GM21515 (cell line): ENCODE measurements at regions not wholly inside any gene's neighbourhood (a gene's known extent, or its start where the extent isn't known, plus 50 kb on each side); places are given as distances from the start of the nearest gene placed in this dataset.
A peak's percentile ranks its signal among the peaks of the same experiment; 100 is the strongest.
"Not testable (repeated sequence)": the region's sequence is repeated elsewhere in the genome, so short reads cannot be mapped to it uniquely, and the experiment has no call there.

Experiments used
- ATAC-seq: cut with Tn5 transposase; IDR thresholded peaks from one replicate; pipeline ENCODE4 v1.9.1; 2021; ENCODE audit not compliant: unreplicated experiment

DNA sequence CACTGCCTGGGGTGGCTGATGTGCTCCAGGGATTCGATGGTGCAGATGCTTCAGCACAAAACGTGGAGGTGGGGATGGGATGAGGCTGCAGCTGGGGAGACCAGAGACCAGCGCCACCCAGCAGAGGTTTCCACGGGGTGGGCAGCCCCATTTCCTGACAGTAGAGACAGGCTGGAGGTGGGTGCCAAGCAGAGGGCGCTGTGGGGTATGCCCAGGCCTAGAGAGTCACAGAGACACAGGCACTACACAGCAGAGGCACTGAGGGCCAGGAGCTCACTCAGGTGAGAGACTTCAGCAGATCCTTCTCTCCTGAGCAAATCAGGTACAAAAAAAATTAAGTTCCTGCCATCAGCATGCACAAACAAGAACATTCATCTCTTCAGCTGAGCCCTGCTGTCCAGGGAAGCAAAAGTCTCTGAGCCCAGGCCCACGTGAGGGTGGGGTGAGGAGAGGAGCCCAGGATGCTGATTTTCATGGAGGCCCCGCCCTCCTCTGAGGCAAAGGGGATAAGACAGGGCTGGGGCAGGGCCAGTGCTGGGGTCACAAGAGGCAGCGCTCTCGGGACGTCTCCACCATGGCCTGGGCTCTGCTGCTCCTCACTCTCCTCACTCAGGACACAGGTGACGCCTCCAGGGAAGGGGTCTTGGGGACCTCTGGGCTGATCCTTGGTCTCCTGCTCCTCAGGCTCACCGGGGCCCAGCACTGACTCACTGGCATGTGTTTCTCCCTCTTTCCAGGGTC is 53.1 kb downstream of the GGTLC2 start:
- no peak for ATAC-seq

DNA sequence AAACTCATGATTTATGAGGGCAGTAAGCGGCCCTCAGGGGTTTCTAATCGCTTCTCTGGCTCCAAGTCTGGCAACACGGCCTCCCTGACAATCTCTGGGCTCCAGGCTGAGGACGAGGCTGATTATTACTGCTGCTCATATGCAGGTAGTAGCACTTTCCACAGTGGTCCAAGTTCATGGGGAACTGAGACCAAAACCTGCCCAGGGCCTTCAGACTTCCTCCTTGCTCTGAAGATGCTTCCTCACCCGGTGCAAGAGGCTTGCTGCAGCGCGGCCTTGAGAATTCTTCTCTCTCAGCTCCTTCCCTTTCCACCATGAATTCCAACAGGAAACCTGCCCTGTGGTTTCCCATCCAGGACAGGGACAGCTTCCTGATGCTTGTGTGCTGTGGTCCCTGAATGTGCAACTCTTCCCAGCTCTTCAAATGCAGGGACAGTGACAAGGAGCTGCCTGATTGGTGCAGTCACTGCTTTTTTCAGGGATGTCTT is 53.9 kb downstream of the GGTLC2 start:
- no peak for ATAC-seq

DNA sequence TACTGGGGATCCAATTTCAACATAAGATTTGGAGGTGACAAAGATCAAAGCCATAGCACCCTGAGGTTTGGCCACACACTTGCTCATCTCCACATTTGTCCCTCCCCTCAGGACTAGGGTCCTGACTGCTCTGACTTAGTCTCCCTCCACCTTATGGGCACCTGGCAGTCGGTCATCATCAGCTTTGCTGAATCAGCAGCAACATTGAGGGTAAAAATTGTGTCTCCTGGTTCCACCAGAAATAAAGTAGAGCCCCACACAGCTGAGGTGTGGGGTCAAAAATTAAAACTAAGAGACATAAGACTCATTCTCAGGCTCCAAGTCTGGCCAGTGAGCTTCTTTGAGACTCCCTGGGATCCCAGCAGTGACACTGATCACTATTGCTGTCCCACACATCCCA is 56.2 kb downstream of the GGTLC2 start:
- no peak for ATAC-seq

DNA sequence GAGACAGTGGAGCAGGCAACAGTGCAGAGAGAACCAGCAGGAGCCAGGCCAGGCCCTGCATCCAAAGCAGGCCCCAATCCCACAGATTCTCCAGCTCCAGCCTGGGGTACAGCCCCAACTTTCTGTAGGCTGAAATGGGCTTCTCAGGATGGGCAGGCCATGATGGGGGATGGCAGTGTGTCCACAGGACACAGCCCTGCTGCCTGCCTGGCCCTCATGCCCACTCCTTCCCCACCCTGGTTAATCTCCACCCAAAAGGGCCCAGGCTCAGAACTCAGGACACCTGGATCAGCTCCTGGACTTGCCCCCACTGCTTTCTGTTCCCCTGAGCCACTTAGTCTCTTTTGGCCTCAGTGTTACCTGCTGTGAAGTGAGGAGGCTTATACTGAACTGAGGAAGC is 57.1 kb downstream of the GGTLC2 start:
- ATAC-seq, result not testable (repeated sequence)

DNA sequence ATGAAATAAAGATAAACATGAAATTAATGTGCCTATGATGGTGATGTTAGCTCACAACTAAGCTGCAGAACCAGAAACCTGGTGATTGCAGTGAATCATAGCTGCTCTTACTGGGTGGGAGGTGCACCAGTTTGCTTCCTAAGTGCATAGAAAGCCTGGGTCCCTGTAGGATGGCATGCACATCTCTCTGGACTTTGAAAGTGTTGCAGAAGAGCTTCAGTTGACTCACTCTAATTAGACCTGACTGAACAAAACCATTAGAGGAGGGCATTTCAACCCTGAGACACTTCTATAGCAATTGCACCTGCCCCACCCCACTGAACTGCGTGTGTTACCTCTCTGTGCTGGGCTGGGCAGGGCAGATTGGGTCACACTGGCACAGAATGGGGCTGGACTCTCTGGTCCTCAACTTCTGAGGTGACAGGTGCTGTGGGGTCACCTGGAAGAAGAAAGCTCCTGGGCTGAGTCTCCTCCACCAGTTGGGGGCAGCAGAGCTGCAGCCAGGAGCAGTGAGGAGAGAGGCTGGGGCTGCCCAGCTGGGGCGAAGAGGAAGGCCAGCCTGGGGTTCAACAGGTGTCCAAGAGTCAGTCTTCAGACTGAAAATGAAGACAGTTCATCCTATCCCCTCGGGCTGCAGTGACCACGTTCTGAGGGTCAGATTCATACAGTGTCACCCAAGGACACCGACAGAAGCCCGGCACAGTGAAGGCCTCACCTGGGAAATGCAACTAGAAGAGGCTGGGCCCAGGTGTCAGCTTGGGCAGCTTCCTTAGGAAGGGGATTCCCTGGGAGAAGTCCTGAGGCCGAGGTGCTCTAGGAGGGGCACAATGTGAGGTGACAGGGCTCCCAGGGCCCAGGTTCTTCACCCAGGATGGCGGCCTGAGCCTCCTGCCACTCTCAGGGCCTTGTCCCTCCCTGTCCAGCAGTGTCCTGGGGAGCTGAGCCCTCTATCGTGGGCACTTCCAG is 58.1 kb downstream of the GGTLC2 start:
- no peak for ATAC-seq

DNA sequence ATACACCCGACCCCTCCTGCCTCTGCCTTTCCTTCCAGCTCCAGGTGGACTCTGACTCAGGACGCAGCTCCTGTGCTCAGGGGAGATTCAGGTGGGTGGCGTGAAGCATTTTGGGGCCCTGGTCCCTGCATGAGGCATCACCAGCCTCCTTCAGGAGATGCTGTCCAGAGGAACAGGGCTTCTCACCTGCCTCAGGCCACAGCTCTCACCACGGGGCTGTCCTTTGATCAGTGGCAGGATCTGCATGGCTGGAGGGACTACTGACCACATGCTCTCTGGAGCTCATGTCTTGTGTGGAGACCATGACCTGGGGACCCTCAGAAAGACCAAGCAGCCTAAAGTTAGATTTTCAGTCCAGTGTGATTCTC is 58.8 kb downstream of the GGTLC2 start:
- ATAC-seq, result no peak

DNA sequence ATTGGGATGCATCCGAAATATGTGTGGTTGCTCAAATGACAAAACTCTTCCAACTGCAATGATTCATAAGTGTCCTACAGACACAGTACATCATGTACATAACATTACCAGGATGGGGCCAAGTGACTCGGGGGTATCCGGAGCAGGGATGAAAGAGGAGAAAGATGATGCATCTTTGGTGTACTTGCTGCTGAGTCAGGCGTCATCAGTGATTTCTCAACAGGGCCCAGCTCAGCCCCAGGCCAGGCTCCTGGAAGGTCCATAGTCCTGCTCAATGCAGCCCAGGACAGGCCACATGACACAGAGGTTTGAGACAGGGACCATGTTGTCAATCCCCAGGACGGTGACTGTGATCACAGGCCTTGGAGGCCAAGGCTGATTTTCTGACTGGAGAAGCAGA is 59.3 kb downstream of the GGTLC2 start:
- ATAC-seq, result no peak

DNA sequence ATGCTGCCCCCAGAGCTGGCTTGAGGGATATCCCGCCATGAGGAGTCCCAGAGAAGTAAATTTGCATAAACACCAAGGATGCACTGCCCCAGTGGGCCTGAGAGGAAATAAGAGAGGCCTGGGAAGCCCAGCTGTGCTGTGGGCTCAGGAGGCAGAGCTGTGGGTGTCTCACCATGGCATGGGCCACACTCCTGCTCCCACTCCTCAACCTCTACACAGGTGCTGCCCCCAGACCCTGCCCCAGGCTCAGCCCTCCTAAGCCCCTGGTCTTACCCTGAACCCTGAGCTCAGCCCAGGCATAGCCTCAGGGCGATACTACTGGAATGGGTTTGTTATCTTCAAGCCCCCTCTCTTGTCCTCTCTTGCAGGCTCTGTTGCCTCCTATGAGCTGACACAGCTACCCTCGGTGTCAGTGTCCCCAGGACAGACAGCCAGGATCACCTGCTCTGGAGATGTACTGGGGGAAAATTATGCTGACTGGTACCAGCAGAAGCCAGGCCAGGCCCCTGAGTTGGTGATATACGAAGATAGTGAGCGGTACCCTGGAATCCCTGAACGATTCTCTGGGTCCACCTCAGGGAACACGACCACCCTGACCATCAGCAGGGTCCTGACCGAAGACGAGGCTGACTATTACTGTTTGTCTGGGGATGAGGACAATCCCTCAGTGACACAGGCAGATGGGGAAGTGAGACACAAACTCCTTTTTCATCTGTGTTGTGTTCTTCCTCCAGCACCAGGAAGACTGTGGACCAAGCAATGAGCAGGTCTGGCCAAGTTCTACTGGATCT is 59.9 kb downstream of the GGTLC2 start:
- no peak for ATAC-seq

DNA sequence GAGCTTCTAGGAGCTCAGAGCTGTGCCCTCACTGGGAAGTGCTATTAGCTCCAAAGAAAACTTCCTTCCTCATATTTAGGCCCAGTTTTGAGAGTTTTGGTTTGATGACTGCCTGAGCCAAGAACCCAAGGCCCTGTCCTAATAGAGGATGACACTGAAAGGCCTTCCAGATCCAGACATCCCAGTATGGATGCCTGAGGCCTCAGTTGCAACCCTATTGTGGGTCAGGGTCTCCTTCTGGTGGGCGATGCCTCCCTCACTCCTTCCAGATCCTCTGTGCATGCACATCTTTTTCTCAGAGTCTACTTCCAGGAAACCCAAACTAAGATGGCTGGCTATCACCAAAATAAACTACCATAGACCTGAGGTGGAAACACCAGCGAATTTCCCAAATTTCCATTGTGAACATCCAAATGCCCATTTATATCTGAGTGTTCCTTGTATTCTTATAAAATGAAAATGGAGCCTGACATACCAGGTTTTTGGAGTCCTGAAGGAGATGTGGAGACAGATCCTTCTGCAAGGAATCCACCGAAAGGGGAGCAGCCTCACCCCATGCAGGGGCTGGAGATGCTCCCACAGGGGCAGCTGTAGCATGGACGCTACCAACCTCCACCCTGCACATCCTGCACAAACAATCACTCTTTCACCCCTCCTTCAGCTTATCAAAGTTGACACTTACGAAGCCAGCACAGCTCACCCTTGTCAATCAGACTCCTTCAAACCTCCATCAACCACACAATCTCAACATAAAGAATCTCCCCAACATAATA is 61.1 kb downstream of the GGTLC2 start:
- ATAC-seq, result no peak

DNA sequence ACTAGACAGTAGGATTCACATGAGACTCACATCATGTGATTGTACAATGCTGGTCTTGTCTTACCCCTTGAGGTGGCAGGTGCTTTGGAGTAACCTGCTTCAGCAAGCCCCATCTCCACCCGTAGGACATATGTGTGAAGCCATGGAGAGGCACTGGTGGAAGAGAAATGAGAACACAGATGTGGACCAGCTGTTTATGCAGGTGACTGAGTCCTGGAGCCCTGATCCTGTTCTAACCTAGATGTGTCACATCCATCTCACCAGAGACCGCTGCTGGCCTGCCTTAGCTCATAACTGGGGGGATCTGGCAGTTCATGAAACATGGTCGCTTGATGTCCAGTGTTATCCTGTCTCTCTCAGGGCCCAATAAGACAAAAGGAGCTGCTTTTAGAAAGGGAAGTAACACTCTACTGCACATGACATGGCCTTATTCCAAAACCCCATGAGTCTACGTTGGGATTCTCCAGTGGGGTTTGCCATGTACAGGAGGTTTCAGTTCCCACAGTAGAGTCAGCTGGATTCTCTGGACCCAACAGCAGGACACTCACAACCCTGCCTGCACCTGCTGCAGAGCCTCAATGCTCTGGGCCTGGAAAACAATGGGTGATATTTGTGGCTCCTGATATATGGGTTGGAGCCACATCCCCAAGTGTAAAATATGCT is 62.0 kb downstream of the GGTLC2 start:
- no peak for ATAC-seq

DNA sequence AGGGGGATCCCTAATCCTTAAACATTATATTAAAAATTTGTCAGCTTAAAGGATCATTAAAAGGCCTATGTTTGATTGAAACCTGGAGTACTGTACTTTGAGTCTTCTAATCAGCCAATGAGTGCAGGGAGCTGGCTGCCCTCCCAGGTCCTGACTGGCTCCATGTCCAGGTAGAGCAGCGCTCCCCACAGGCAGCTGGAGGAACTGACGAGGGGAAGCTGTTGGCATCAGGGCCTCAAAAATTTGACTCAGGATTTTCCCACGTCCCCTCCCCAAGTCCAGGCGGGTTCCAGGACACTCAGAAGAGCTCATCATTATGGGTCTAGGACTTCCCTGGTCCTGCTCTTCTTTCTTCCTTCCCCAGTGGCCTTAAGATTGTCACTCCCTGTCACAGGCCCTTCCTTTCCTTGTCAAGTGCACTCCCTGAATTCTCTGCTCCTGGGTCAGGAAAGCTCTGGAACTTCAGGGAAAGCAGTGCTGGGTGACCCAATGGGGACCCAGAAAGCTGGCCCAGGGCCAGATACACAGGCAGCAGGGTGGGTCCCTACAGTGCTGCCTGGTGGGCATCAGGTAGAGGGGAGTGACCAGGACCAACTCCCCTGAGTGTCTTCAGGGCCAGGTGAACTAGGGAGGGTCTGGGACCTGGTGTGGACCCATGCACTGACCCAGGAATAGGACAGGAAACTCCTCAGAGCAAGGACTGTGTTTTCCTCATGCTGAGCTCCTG is 65.5 kb downstream of the GGTLC2 start:
- ATAC-seq, result no peak

DNA sequence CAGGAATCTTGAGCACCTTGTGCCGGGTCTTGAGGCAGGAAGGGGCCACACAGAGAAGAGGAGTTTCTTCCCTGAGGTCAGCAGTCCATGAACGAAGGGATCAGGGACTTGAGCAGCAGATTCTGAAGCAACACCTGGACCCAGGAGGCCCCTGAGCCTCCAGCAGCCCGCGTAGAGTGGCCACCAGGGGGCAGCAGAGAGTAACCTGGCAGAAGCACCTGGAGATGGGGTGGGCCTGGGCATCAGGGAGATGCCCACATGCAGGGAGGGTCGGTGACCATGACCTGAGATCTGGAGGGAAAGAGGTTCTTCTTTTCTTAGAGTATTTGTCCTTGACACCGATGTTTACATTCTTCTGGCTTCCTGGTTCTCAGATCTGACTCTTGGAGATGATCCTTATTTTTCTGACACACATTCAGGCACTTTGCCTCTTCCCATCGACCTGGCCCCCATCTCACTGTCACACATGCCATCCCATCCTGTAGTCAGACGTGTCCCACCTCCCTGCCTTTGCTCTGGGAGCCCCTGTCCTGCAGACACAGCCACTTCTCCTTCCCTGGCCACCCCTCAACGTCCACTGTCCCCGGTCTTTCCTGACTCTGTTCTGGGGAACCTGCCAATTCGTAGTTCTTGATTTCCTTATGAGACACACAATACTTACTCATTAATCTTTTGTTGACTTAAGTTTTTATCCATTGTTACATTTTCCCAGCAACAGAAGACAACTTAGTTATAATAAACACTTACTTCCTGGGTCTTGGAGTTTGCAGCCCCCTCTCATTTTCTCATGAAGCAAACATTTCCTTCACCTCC is 66.5 kb downstream of the GGTLC2 start:
- no peak for ATAC-seq

DNA sequence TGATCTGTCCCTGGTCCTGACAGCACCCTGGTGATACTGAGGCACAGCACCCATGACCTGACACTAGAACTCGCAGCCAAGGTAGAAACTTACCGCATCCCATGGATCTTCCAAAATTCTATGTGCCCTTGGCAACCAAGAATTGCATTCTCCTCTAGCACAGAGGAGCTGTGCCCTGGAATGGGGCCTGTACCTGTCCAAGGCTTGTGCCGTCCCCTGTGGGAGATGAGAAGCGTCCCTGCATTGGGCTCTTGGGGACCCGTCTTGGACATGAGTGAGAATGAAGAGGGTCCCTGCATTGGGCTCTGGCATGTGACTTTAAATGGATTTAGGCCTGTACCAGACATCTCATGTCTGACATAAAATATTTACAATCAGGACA is 67.1 kb downstream of the GGTLC2 start:
- no peak for ATAC-seq

DNA sequence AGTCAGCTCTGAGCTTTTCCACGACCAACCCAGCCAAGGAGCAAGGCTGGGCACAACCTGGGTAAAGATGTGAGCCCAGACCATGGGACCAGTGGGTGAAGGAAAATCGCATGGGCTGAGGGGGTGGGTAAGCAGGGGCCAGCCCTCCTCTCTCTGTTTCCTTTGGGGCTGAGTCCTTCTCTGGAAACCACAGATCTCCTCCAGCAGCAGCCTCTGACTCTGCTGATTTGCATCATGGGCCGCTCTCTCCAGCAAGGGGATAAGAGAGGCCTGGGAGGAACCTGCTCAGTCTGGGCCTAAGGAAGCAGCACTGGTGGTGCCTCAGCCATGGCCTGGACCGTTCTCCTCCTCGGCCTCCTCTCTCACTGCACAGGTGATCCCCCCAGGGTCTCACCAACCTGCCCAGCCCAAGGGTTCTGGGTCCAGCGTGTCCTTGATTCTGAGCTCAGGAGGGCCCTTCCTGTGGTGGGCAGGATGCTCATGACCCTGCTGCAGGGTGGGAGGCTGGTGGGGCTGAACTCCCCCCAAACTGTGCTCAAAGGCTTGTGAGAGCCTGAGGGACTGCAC is 67.8 kb downstream of the GGTLC2 start:
- no peak for ATAC-seq

DNA sequence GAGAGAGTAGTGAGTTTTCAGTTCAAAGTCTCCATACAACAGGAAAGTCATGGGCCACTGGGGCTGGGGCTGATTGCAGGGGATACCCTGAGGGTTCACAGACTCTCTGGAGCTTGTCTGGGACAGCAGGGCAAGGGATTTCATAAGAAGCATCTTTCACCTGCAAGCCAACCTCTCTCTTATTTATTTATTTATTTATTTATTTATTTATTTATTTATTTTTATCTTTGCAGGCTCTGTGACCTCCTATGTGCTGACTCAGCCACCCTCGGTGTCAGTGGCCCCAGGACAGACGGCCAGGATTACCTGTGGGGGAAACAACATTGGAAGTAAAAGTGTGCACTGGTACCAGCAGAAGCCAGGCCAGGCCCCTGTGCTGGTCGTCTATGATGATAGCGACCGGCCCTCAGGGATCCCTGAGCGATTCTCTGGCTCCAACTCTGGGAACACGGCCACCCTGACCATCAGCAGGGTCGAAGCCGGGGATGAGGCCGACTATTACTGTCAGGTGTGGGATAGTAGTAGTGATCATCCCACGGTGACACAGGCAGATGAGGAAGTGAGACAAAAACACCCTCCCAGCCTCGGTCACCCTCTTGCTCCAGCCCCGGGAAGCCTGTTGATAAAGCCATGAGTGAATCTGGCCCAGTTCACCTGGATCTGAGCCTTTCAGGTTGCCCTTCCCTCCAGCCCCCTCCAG is 68.4 kb downstream of the GGTLC2 start:
- no peak for ATAC-seq

DNA sequence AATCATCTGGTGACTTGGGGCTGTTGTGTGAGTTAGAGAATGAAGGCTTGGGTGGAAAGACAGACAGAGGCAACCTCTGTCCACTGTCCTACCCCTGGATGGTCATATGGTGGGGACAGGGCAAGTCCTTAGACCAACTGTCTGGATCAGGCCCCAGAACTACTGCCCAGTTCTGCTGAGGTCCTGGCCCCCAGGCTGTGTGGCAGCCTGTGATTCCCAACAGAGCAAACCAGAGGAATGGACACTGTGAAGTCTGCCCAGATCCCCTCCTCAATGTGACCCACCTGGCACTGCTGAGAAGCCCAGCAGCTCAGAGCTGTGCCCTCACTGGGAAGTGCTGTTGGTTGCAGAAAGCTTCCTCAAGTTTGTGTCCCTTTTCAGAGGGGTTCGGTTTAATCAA is 69.0 kb downstream of the GGTLC2 start:
- ATAC-seq, result no peak

DNA sequence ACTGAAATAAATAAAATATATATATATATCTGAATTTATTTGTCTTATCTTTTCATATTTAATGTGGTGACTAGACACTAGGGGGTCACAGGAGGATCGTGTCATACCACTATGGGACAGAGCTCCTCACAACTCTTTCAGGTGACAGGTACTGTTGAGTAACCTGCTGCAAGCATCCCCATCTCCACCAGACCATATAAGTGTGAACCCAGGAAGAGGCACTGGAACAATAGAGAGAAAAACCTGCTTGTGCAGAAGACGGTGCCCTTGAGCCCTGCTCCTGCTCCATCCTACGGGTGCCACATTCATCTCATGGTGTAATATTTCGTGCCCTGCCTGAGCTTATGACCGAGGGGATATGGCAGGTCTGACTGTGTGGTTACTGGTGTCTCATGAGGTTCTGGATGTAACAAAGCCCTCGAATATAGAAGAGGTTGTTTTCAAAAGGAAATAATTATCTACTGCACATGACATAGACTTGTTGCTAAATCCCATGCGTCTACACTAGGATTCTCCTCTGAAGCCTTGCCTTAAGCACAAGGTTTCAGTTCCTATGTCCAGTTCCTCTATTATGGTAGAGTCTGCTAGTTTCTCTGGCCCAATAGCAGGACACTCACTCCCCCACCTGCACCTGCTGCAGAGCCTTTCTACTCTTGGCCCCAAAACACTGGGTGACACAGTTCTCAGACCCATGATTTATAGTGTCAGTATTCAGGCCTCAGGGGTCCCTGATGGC is 70.4 kb downstream of the GGTLC2 start:
- ATAC-seq, result peak; percentile 54
